Liver (tissue), 8 donors: ENCODE measurements at regions not wholly inside any gene's neighbourhood (a gene's known extent, or its start where the extent isn't known, plus 50 kb on each side); places are given as distances from the start of the nearest gene placed in this dataset.

Experiments
- DNase-seq: peaks from one replicate; pipeline ENCODE4 v3.0.0-alpha.2; 2017; ENCODE audit warnings: low spot score
- H3K27ac ChIP-seq, 2 donors: one replicate each; pipeline ENCODE4 v1.7.0; 2013; ENCODE audit warnings: inconsistent platforms in 2 of 2, low read length in 2 of 2, control low read depth in 1 of 2, low read depth in 1 of 2, mild to moderate bottlenecking in 1 of 2
- H3K27me3 ChIP-seq, 4 donors: one replicate each; pipeline versions ENCODE4 v1.6.1 to v1.7.0; 2013; ENCODE audit warnings: low read length in 3 of 4, inconsistent platforms in 1 of 4, mild to moderate bottlenecking in 1 of 4, moderate library complexity in 1 of 4; ENCODE audit not compliant: control insufficient read depth in 4 of 4, insufficient read depth in 4 of 4
- H3K36me3 ChIP-seq, 4 donors: one replicate each; pipeline versions ENCODE4 v1.6.1 to v1.7.0; 2013; ENCODE audit warnings: low read length in 3 of 4, mild to moderate bottlenecking in 3 of 4, low read depth in 1 of 4, moderate library complexity in 1 of 4; ENCODE audit not compliant: control insufficient read depth in 4 of 4, insufficient read depth in 3 of 4
- H3K4me1 ChIP-seq, 4 donors: one replicate each; pipeline versions ENCODE4 v1.6.1 to v1.7.0; 2013; ENCODE audit warnings: low read length in 3 of 4, mild to moderate bottlenecking in 3 of 4, moderate library complexity in 1 of 4; ENCODE audit not compliant: control insufficient read depth in 4 of 4, insufficient read depth in 4 of 4
- H3K4me3 ChIP-seq, 3 donors: one replicate each; pipeline versions ENCODE4 v1.6.1 to v1.7.0; 2013; ENCODE audit warnings: low read length in 3 of 3, control low read depth in 1 of 3, low read depth in 1 of 3, mild to moderate bottlenecking in 1 of 3
- H3K9ac ChIP-seq, 2 donors: one replicate each; pipeline ENCODE4 v1.7.0; 2013; ENCODE audit warnings: low read length in 2 of 2, mild to moderate bottlenecking in 2 of 2, moderate library complexity in 2 of 2, control low read depth in 1 of 2, low read depth in 1 of 2
- H3K9me3 ChIP-seq, 4 donors: one replicate each; pipeline versions ENCODE4 v1.6.1 to v1.7.0; 2013; ENCODE audit warnings: low read length in 3 of 4; ENCODE audit not compliant: control insufficient read depth in 4 of 4
- EGR1 ChIP-seq, 2 donors: IDR thresholded peaks; 2 replicates each; pipeline ENCODE4 v1.6.1; 2016 to 2018; ENCODE audit warnings: antibody characterized with exemption in 2 of 2, low read depth in 2 of 2
- FOXA1 ChIP-seq: IDR thresholded peaks from 2 replicates; pipeline ENCODE4 v1.6.1; 2016; ENCODE audit warnings: antibody characterized with exemption
- GABPA ChIP-seq, 2 donors: IDR thresholded peaks in 1 of 2; conservative IDR thresholded peaks in 1 of 2; 2 replicates each; pipeline ENCODE4 v1.6.1; 2016; ENCODE audit warnings: antibody characterized with exemption in 2 of 2, mild to moderate bottlenecking in 1 of 2, moderate library complexity in 1 of 2
- HNF4A ChIP-seq, 2 donors: conservative IDR thresholded peaks; 2 replicates each; pipeline ENCODE4 v1.6.1; 2016; ENCODE audit warnings: antibody characterized with exemption in 2 of 2, mild to moderate bottlenecking in 2 of 2
- HNF4G ChIP-seq: IDR thresholded peaks from 2 replicates; pipeline ENCODE4 v1.6.1; 2016; ENCODE audit warnings: antibody characterized with exemption
- JUND ChIP-seq, 2 donors: IDR thresholded peaks; 2 replicates each; pipeline ENCODE4 v1.6.1; 2016; ENCODE audit warnings: antibody characterized with exemption in 2 of 2
- NR2F2 ChIP-seq: IDR thresholded peaks from 2 replicates; pipeline ENCODE4 v1.6.1; 2016; ENCODE audit warnings: antibody characterized with exemption
- RAD21 ChIP-seq, 2 donors: IDR thresholded peaks; 2 replicates each; pipeline ENCODE4 v1.6.1; 2016; ENCODE audit warnings: antibody characterized with exemption in 2 of 2, mild to moderate bottlenecking in 2 of 2
- RXRA ChIP-seq, 2 donors: IDR thresholded peaks; 2 replicates each; pipeline ENCODE4 v1.6.1; 2017 to 2018; ENCODE audit warnings: antibody characterized with exemption in 2 of 2, mild to moderate bottlenecking in 1 of 2
- SP1 ChIP-seq: IDR thresholded peaks from 2 replicates; pipeline ENCODE4 v1.6.1; 2018; ENCODE audit warnings: antibody characterized with exemption, mild to moderate bottlenecking
- TAF1 ChIP-seq: conservative IDR thresholded peaks from 2 replicates; pipeline ENCODE4 v1.6.1; 2016; ENCODE audit warnings: antibody characterized with exemption, mild to moderate bottlenecking
- YY1 ChIP-seq: IDR thresholded peaks from 2 replicates; pipeline ENCODE4 v1.6.1; 2016; ENCODE audit warnings: antibody characterized with exemption, mild to moderate bottlenecking
- WGBS: extraction: QIAGEN DNeasy Blood & Tissue Kit; methylation state at CpG from one replicate; pipeline ENCODE4 v1.1.7; 2013; 5-methylcytosine and 5-hydroxymethylcytosine counted together
- TF ChIP-seq, protein P1 (sequence below): IDR thresholded peaks from 2 replicates; pipeline ENCODE4 v1.6.1; 2016; ENCODE audit warnings: antibody characterized with exemption, mild to moderate bottlenecking
- TF ChIP-seq, protein P2 (sequence below): fragments of 150-350 bp; IDR thresholded peaks from 2 replicates; pipeline ENCODE4 v1.5.1; 2017; ENCODE audit warnings: improper control_type of control experiment, low read depth, low read length; ENCODE audit not compliant: missing input control
- TF ChIP-seq, protein P3 (sequence below): IDR thresholded peaks from 2 replicates; pipeline ENCODE4 v1.6.1; 2016; ENCODE audit warnings: antibody characterized with exemption
- TF ChIP-seq, protein P4 (sequence below): IDR thresholded peaks from 2 replicates; pipeline ENCODE4 v1.6.1; 2016; ENCODE audit warnings: antibody characterized with exemption
- TF ChIP-seq, protein P5 (sequence below): IDR thresholded peaks from 2 replicates; pipeline ENCODE4 v1.6.1; 2016; ENCODE audit warnings: antibody characterized with exemption
- donor health status: healthy.
- donor health status: healthy.
- donor health status: healthy.
- donor health status: healthy.
- donor health status: healthy.

DNA sequence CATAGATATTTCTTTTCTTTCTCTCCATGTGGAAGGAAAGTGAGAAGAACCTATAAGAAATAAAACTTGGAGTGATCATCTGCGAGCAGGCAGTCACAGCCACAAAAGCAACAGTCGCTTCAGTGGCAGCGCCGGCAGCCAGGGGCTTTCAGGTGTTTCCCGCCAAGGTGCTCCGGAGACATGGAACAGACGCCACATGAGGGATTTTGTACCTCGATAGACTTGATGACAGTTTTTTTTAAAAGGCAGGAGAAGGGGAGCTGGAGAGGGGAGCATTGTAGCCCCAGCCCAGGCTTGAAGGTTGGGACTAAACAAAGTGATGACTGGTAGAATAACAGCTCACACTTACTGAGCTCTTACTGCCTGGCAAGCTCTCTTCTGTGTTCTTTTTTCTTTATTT lies 471.4 kb upstream of the B3GAT1 start:
- TF ChIP-seq, protein P1, sequence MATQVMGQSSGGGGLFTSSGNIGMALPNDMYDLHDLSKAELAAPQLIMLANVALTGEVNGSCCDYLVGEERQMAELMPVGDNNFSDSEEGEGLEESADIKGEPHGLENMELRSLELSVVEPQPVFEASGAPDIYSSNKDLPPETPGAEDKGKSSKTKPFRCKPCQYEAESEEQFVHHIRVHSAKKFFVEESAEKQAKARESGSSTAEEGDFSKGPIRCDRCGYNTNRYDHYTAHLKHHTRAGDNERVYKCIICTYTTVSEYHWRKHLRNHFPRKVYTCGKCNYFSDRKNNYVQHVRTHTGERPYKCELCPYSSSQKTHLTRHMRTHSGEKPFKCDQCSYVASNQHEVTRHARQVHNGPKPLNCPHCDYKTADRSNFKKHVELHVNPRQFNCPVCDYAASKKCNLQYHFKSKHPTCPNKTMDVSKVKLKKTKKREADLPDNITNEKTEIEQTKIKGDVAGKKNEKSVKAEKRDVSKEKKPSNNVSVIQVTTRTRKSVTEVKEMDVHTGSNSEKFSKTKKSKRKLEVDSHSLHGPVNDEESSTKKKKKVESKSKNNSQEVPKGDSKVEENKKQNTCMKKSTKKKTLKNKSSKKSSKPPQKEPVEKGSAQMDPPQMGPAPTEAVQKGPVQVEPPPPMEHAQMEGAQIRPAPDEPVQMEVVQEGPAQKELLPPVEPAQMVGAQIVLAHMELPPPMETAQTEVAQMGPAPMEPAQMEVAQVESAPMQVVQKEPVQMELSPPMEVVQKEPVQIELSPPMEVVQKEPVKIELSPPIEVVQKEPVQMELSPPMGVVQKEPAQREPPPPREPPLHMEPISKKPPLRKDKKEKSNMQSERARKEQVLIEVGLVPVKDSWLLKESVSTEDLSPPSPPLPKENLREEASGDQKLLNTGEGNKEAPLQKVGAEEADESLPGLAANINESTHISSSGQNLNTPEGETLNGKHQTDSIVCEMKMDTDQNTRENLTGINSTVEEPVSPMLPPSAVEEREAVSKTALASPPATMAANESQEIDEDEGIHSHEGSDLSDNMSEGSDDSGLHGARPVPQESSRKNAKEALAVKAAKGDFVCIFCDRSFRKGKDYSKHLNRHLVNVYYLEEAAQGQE = no peak
- TF ChIP-seq TAF1 = no peak
- TF ChIP-seq SP1 = no peak
- TF ChIP-seq RXRA (IDR thresholded peaks at IDR 0.05) = no peak
- TF ChIP-seq FOXA1 = no peak
- TF ChIP-seq NR2F2 = no peak
- no peak for TF ChIP-seq JUND (IDR thresholded peaks at IDR 0.05)
- TF ChIP-seq, protein P2, sequence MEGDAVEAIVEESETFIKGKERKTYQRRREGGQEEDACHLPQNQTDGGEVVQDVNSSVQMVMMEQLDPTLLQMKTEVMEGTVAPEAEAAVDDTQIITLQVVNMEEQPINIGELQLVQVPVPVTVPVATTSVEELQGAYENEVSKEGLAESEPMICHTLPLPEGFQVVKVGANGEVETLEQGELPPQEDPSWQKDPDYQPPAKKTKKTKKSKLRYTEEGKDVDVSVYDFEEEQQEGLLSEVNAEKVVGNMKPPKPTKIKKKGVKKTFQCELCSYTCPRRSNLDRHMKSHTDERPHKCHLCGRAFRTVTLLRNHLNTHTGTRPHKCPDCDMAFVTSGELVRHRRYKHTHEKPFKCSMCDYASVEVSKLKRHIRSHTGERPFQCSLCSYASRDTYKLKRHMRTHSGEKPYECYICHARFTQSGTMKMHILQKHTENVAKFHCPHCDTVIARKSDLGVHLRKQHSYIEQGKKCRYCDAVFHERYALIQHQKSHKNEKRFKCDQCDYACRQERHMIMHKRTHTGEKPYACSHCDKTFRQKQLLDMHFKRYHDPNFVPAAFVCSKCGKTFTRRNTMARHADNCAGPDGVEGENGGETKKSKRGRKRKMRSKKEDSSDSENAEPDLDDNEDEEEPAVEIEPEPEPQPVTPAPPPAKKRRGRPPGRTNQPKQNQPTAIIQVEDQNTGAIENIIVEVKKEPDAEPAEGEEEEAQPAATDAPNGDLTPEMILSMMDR = no peak
- TF ChIP-seq, protein P3, sequence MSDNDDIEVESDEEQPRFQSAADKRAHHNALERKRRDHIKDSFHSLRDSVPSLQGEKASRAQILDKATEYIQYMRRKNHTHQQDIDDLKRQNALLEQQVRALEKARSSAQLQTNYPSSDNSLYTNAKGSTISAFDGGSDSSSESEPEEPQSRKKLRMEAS = no peak
- no peak for TF ChIP-seq EGR1 (IDR thresholded peaks at IDR 0.05; ENCODE audit: low read depth in 2 of 2)
- TF ChIP-seq HNF4G = no peak
- no peak for TF ChIP-seq YY1
- no peak for TF ChIP-seq RAD21 (IDR thresholded peaks at IDR 0.05)
- TF ChIP-seq GABPA (IDR thresholded peaks at IDR 0.05 in 1 of 2, conservative IDR thresholded peaks at IDR 0.05 in 1 of 2) = no peak
- TF ChIP-seq, protein P4, sequence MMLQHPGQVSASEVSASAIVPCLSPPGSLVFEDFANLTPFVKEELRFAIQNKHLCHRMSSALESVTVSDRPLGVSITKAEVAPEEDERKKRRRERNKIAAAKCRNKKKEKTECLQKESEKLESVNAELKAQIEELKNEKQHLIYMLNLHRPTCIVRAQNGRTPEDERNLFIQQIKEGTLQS = no peak
- no peak for TF ChIP-seq HNF4A (conservative IDR thresholded peaks at IDR 0.05)
- TF ChIP-seq, protein P5, sequence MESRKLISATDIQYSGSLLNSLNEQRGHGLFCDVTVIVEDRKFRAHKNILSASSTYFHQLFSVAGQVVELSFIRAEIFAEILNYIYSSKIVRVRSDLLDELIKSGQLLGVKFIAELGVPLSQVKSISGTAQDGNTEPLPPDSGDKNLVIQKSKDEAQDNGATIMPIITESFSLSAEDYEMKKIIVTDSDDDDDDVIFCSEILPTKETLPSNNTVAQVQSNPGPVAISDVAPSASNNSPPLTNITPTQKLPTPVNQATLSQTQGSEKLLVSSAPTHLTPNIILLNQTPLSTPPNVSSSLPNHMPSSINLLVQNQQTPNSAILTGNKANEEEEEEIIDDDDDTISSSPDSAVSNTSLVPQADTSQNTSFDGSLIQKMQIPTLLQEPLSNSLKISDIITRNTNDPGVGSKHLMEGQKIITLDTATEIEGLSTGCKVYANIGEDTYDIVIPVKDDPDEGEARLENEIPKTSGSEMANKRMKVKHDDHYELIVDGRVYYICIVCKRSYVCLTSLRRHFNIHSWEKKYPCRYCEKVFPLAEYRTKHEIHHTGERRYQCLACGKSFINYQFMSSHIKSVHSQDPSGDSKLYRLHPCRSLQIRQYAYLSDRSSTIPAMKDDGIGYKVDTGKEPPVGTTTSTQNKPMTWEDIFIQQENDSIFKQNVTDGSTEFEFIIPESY = no peak
- Histone ChIP-seq H3K9me3 (no peaks in the 10 kb centered on the region), H3K36me3 (no peaks in the 10 kb centered on the region), H3K4me3 (no peak overlapping the region), H3K9ac (no peak overlapping the region), H3K27ac (no peak overlapping the region), H3K4me1 (no peaks in the 10 kb centered on the region), H3K27me3 (peaks cover 0 to 3% (median 0%) of the 10 kb centered on the region in 4 donors)
- DNase-seq = no peak
- 71% methylated on average over 8 of the region's 8 CpGs for WGBS
